ENCODE measurements at regions not wholly inside any gene's neighbourhood (a gene's known extent, or its start where the extent isn't known, plus 50 kb on each side); places are given as distances from the start of the nearest gene placed in this dataset.

DNA sequence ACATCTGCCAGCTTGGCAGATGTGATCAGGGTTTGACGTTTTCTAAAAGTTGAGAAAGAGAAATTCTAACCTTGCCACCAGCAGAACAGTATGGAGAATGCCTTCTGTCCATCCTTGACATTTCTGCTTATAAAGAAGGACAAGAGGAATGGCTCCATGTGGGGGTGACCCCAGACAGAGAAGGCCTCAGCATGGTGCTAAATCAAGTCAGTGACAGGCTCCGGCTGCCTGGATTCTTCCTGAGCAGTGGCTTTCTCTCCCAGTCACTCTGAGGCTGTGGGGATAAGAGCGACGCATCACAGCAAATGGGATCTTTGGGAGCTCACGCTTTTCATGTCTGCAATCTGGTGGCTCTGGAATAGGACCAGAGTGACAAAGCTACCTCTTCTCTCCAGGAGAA, 640.2 kb upstream of the CAMK1G start:
- TF ChIP-seq, protein P1, sequence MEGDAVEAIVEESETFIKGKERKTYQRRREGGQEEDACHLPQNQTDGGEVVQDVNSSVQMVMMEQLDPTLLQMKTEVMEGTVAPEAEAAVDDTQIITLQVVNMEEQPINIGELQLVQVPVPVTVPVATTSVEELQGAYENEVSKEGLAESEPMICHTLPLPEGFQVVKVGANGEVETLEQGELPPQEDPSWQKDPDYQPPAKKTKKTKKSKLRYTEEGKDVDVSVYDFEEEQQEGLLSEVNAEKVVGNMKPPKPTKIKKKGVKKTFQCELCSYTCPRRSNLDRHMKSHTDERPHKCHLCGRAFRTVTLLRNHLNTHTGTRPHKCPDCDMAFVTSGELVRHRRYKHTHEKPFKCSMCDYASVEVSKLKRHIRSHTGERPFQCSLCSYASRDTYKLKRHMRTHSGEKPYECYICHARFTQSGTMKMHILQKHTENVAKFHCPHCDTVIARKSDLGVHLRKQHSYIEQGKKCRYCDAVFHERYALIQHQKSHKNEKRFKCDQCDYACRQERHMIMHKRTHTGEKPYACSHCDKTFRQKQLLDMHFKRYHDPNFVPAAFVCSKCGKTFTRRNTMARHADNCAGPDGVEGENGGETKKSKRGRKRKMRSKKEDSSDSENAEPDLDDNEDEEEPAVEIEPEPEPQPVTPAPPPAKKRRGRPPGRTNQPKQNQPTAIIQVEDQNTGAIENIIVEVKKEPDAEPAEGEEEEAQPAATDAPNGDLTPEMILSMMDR (IDR thresholded peaks at IDR 0.05): no peak
- TF ChIP-seq POLR2AphosphoS5 (IDR thresholded peaks at IDR 0.05): no peak
- TF ChIP-seq POLR2A (IDR thresholded peaks at IDR 0.05; ENCODE audit: low read depth): no peak
